GM19324 (cell line): ENCODE measurements at regions not wholly inside any gene's neighbourhood (a gene's known extent, or its start where the extent isn't known, plus 50 kb on each side); places are given as distances from the start of the nearest gene placed in this dataset.

Experiments used
- ATAC-seq: cut with Tn5 transposase; IDR thresholded peaks from one replicate; pipeline ENCODE4 v1.9.1; 2021; ENCODE audit warnings: mild to moderate bottlenecking, moderate library complexity; ENCODE audit not compliant: unreplicated experiment, low FRiP score

GRCh38 chr1:56024155-56024554, 555.2 kb downstream of the PLPP3 start:
- no peak for ATAC-seq

GRCh38 chr1:56019922-56020321, 559.4 kb downstream of the PLPP3 start:
- ATAC-seq: no peak

GRCh38 chr1:56019472-56019871, 559.9 kb downstream of the PLPP3 start:
- no peak for ATAC-seq

- no peak for ATAC-seq
Observed at GRCh38 chr1:56017336-56017735, 562.0 kb downstream of the PLPP3 start.

- no peak for ATAC-seq
Observed at GRCh38 chr1:56003846-56004245, 575.5 kb downstream of the PLPP3 start.

- no peak for ATAC-seq
Observed at GRCh38 chr1:56002231-56002630, 577.1 kb downstream of the PLPP3 start.

GRCh38 chr1:56000424-56000823, 578.9 kb downstream of the PLPP3 start:
- no peak for ATAC-seq

GRCh38 chr1:55997536-55997935, 581.8 kb downstream of the PLPP3 start:
- no peak for ATAC-seq

GRCh38 chr1:55993646-55994318, 585.6 kb downstream of the PLPP3 start:
- no peak for ATAC-seq

- ATAC-seq: no peak
Observed at GRCh38 chr1:55990007-55990406, 589.4 kb downstream of the PLPP3 start.

GRCh38 chr1:55988963-55989452, 590.4 kb downstream of the PLPP3 start:
- ATAC-seq: no peak

GRCh38 chr1:55987491-55988249, 591.7 kb downstream of the PLPP3 start:
- ATAC-seq: no peak

- ATAC-seq: no peak
Observed at GRCh38 chr1:55986003-55986402, 593.4 kb downstream of the PLPP3 start.

- ATAC-seq: no peak
Observed at GRCh38 chr1:55981010-55981650, 598.2 kb downstream of the PLPP3 start.

GRCh38 chr1:55980582-55980981, 598.8 kb downstream of the PLPP3 start:
- ATAC-seq: no peak

- no peak for ATAC-seq
Observed at GRCh38 chr1:55974714-55975441, 604.5 kb downstream of the PLPP3 start.

GRCh38 chr1:55970526-55971110, 608.7 kb downstream of the PLPP3 start:
- no peak for ATAC-seq

- ATAC-seq: no peak
Observed at GRCh38 chr1:55969322-55969721, 610.0 kb downstream of the PLPP3 start.

GRCh38 chr1:55968661-55969060, 610.7 kb downstream of the PLPP3 start:
- no peak for ATAC-seq

- ATAC-seq: no peak
Observed at GRCh38 chr1:55965981-55966461, 613.3 kb downstream of the PLPP3 start.
